AG10803 (cell line): ENCODE measurements at regions not wholly inside any gene's neighbourhood (a gene's known extent, or its start where the extent isn't known, plus 50 kb on each side); places are given as distances from the start of the nearest gene placed in this dataset.

Source experiments
- DNase-seq: peaks from one replicate; pipeline ENCODE4 v3.0.0; 2010; ENCODE audit warnings: low read depth
- H3K4me3 ChIP-seq: 2 replicates; pipeline ENCODE4 v1.5.1; 2011; ENCODE audit warnings: mild to moderate bottlenecking, low read length, control low read depth
- CTCF ChIP-seq: conservative IDR thresholded peaks from 2 replicates; pipeline ENCODE4 v1.5.1; 2011; ENCODE audit warnings: mild to moderate bottlenecking, low read length, control low read depth, inconsistent platforms

- TF ChIP-seq CTCF, result no peak
- H3K4me3 ChIP-seq, result no peak overlapping the region
- DNase-seq, result no peak
Observed at GRCh38 chr2:120908314-120908975, 172.8 kb downstream of the GLI2 start.

DNA sequence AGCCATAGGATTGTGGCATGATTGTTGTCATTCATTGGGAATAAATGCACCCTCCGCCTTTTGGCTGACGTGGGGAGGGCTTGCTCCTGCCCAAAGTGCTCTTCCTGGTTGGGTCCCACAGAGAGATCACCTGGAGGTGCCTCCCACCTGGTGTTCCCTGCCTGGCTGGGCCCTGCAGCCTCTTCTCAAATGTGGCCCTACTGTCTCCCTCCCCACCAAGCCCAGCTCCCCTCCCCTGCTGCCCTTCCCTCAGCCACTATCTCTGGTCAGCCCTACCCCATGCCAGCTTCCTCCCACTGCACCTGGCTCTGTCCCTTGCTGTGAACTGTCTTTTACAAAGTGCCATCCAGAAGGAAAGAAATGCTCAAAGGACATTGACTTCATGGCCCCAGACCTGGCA is 173.4 kb downstream of the GLI2 start:
- no peak for TF ChIP-seq CTCF
- DNase-seq, result no peak
- no peak overlapping the region for H3K4me3 ChIP-seq

DNA sequence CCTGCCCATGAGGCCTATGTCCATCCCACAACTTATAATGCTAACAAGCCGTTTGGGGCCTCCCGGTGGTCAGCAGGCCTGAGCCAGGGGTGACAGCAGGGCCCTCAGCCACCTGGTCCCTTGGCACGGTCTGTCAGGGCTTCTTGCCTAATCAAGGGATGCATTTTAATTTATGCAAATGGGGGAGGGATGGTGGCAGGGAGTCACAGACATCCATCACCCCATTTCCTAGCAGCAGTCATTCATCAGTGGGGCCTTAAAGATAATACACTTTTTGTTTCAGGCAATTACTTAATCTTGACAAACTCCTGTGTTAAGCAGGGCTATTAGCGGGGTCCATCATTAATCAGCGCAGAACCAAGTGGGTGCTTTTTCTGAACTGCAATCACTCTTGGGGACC is 174.5 kb downstream of the GLI2 start:
- DNase-seq, result no peak
- H3K4me3 ChIP-seq, result no peak overlapping the region
- TF ChIP-seq CTCF, result no peak

GRCh38 chr2:120910956-120911951 is 175.6 kb downstream of the GLI2 start:
- TF ChIP-seq CTCF, result no peak
- peak overlapping the region; percentile 22; the same call in 1 of the 2 replicates for H3K4me3 ChIP-seq
- DNase-seq, result peak; percentile 59

- no peak for TF ChIP-seq CTCF
- H3K4me3 ChIP-seq, result peak overlapping the region; percentile 31
- DNase-seq, result peak; percentile 85
Observed at GRCh38 chr2:120912101-120912985, 176.7 kb downstream of the GLI2 start.

GRCh38 chr2:120913972-120914838 is 178.5 kb downstream of the GLI2 start:
- TF ChIP-seq CTCF, result no peak
- no peak for DNase-seq
- no peak overlapping the region for H3K4me3 ChIP-seq
